C4-2B (cell line): ENCODE measurements at regions not wholly inside any gene's neighbourhood (a gene's known extent, or its start where the extent isn't known, plus 50 kb on each side); places are given as distances from the start of the nearest gene placed in this dataset.

Experiments
- H3K27ac ChIP-seq: fragments of 450-650 bp; 2 replicates; pipeline ENCODE4 v1.5.1; 2017
- CTCF ChIP-seq: fragments of 450-650 bp; conservative IDR thresholded peaks from 2 replicates; pipeline ENCODE4 v1.5.1; 2017; ENCODE audit warnings: mild to moderate bottlenecking
- ZFX ChIP-seq: fragments of 450-650 bp; IDR thresholded peaks from 2 replicates; pipeline ENCODE4 v1.6.1; 2017

- no peak for TF ChIP-seq CTCF
- TF ChIP-seq ZFX = no peak
Observed at GRCh38 chr5:166834246-166834645, 1457.2 kb upstream of the WWC1 start.

GRCh38 chr5:166845044-166845443 is 1446.4 kb upstream of the WWC1 start:
- no peak overlapping the region for H3K27ac ChIP-seq
- no peak for TF ChIP-seq ZFX
- no peak for TF ChIP-seq CTCF

More at GRCh38 chr5:166834246-166834645, 1457.2 kb upstream of the WWC1 start:
- H3K27ac ChIP-seq = no peak overlapping the region

DNA sequence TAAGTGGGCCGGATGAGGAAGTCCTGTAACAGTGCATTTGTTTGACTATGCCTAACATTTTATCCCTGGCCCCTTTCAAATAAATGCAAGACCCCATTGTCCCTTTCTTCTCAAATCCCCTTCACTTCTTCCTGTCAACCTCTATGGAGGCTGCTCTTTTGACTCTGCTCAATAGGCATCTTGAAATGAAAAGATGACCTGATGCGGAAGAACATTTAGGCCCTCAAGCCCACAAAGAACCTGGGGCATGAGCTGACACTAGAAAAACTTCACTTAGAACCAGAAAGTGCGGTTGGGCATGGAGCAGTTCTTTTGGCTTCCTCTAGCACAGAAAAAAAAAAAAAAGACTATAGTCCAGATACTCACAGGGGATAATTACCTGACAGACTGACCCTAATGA is 1434.7 kb upstream of the WWC1 start:
- no peak overlapping the region for H3K27ac ChIP-seq
- no peak for TF ChIP-seq ZFX
- TF ChIP-seq CTCF = no peak

DNA sequence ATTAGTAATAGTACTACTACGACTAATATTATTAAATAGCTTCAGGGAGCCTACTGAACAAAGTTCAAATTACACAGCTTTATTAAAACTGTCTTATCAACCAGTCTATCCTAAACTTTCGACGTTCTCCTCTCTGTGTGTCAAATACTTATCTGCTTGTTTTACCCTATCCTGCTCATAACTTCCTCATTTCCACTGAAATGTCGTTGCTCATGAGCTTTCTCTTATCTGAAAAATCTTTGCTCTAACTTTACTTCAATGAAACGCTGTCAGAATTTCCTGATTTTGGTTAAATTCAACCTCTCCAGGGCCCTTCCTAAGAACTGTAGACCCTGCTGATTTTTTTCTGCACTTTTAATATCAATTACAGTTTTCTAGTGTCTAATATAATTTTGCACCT is 1431.0 kb upstream of the WWC1 start:
- no peak overlapping the region for H3K27ac ChIP-seq
- TF ChIP-seq CTCF = no peak
- no peak for TF ChIP-seq ZFX

GRCh38 chr5:166862581-166862980 is 1428.9 kb upstream of the WWC1 start:
- H3K27ac ChIP-seq = no peak overlapping the region
- TF ChIP-seq CTCF = no peak

DNA sequence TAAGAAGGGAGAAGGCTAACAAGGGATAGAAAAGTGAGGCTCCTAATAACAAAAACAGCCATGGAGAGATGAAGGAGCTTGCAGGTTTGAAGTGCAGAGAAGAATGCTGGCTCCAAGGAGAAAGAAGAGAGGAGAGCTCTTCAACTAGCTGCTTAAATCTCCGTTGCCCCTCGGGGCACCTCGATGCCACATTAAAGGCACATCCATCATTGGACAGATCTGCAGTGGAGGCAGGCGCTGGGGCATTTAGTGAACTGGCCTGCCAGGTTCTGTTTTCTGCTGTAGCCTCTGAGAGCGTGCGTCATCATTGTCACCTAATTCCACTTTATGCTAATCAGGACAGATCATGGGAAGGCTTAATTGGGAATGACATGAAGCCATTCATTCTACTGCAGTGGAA is 1426.2 kb upstream of the WWC1 start:
- H3K27ac ChIP-seq = no peak overlapping the region
- TF ChIP-seq CTCF (no peak), ZFX (no peak)

DNA sequence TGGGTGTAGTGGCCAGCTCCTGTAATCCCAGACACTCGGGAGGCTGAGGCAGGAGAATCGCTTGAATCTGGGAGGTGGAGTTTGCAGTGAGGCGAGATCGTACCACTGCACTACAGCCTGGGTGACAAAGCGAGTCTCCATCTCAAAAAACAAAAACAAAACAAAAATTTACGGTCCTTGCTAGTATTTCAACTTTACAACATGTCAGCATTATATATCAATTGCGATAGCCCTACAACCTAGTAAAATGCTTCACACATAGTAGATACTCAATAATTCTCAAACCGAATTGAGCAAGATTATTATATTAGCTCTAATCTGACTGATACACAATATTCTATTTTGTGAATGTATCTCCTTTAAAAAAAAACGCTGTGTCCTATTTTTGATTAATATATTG is 1411.0 kb upstream of the WWC1 start:
- no peak overlapping the region for H3K27ac ChIP-seq
- TF ChIP-seq ZFX = no peak
- no peak for TF ChIP-seq CTCF

DNA sequence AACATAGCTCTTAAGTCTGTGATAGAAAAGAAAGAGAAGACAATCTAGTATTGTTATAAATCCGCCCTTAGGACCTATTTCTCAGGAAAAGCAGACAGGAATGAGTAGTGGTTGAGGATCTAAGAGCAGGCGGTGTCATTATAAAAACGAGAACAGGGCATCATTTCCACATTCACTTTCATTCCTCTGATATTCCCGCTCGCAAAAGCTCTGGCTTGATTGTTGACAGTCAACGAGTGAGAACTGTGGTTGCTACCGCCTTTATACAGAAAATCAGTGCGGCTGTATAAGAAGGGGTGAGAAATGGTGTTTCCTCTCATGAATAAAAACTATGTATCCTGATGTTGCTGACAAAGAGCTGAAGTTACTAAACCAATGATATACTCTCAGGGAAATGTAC is 1409.6 kb upstream of the WWC1 start:
- TF ChIP-seq ZFX (no peak), CTCF (no peak)
- no peak overlapping the region for H3K27ac ChIP-seq
